ENCODE measurements at regions not wholly inside any gene's neighbourhood (a gene's known extent, or its start where the extent isn't known, plus 50 kb on each side); places are given as distances from the start of the nearest gene placed in this dataset.

DNA sequence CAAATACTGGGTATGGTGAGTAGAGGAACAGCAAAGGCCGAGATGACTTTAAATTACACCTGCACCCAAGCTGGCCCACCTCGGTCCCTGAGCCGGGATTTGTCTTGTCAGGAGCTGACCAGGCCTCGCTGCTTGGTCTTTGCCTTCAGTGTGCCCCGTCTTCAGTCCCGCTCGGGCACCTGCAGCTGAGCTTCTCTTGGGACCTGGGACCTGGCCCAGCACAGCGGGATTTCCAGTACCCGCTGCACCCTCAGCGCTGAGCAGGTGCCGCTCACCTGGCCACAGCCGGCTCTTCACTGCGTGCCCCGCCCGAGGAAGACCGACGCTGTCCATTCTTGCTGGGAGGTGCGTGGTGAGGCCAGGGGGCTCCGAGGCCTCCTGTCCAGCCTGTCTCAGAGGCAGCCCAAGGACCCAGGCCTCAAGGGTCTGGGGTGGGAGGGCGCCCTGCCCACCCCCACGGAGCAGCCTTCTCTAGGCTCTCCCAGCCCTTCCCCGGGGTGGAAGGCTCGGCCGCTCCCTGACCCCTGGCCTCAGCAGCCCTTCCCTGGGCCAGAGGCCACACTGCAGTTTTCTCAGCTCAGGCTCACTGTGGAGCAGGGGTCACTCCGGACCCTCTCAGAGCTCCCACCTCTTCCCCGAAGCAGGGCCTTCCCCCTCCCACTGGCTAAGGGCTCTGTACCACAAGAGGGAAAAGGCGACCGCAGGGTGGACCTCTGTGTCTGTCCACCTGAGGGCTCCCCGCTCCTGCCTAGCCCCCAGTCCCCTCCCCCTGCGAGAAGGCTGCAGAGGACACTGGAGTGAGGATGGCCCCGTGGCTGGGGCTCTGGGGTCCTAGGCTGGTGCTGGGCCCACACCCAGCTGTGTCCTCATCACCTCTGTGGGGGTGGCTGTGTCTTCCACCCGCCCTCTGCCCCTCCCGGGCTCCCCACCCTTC, 119.3 kb downstream of the RNASET2 start:
- WGBS (ENCODE audit: insufficient coverage) = 91% methylated on average over 26 of the region's 33 CpGs
- Histone ChIP-seq H3K4me1 (ENCODE audit: control extremely low read depth in 1 of 4, control insufficient read depth in 4 of 4, insufficient read depth in 4 of 4, low read length in 3 of 4) (no peaks in the 10 kb centered on the region), H3K27me3 (replicated peaks in 2 of 5; ENCODE audit: control insufficient read depth in 4 of 5, insufficient read depth in 5 of 5, low read length in 4 of 5) (no peaks in the 10 kb centered on the region), H3K9me3 (ENCODE audit: control extremely low read depth in 1 of 5, control insufficient read depth in 4 of 5, insufficient read depth in 2 of 5, low read depth in 1 of 5, low read length in 4 of 5) (no peaks in the 10 kb centered on the region), H3K4me3 (ENCODE audit: control insufficient read depth in 1 of 7, extremely low read depth in 1 of 7, insufficient read depth in 4 of 7, low read depth in 2 of 7, low read length in 6 of 7) (no peak overlapping the region), H3K36me3 (ENCODE audit: control insufficient read depth in 4 of 4, insufficient read depth in 4 of 4, low read length in 3 of 4) (no peaks in the 10 kb centered on the region), H3K27ac (ENCODE audit: insufficient read depth in 1 of 2, low read depth in 1 of 2, low read length in 2 of 2, poor library complexity in 1 of 2, severe bottlenecking in 2 of 2) (no peak overlapping the region)
- POLR2A ChIA-PET = no interaction called here
- CTCF ChIA-PET = no interaction called here
- no peak for DNase-seq

DNA sequence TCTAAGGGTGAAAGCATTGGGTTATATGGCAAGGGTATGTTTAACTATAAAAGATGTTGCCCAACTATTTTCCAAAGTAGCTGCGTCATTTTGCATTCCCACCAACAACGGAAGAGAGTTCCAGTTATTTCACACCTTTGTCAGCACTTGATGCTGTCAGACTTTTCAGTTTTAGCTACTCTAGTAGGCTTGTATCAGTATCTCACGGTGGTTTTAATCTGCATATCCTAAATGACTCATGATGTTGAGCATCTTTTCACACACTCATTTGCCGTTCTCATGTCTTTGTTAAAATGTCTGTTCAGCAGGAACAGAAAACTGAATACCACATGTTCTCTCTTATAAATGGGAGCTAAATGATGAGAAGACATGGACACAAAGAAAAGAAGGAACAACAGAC, 122.3 kb downstream of the RNASET2 start:
- Histone ChIP-seq H3K4me1 (ENCODE audit: control extremely low read depth in 1 of 4, control insufficient read depth in 4 of 4, insufficient read depth in 4 of 4, low read length in 3 of 4) (peaks cover 0 to 6% (median 2%) of the 10 kb centered on the region in 4 experiments), H3K9me3 (ENCODE audit: control extremely low read depth in 1 of 5, control insufficient read depth in 4 of 5, insufficient read depth in 2 of 5, low read depth in 1 of 5, low read length in 4 of 5) (no peaks in the 10 kb centered on the region), H3K36me3 (ENCODE audit: control insufficient read depth in 4 of 4, insufficient read depth in 4 of 4, low read length in 3 of 4) (no peaks in the 10 kb centered on the region), H3K27me3 (replicated peaks in 2 of 5; ENCODE audit: control insufficient read depth in 4 of 5, insufficient read depth in 5 of 5, low read length in 4 of 5) (no peaks in the 10 kb centered on the region), H3K27ac (ENCODE audit: insufficient read depth in 1 of 2, low read depth in 1 of 2, low read length in 2 of 2, poor library complexity in 1 of 2, severe bottlenecking in 2 of 2) (no peak overlapping the region), H3K4me3 (ENCODE audit: control insufficient read depth in 1 of 7, extremely low read depth in 1 of 7, insufficient read depth in 4 of 7, low read depth in 2 of 7, low read length in 6 of 7) (no peak overlapping the region)
- 100% methylated on average over 3 of the region's 4 CpGs for WGBS (ENCODE audit: insufficient coverage)
- CTCF ChIA-PET = no interaction called here
- POLR2A ChIA-PET = no interaction called here
- DNase-seq = no peak

DNA sequence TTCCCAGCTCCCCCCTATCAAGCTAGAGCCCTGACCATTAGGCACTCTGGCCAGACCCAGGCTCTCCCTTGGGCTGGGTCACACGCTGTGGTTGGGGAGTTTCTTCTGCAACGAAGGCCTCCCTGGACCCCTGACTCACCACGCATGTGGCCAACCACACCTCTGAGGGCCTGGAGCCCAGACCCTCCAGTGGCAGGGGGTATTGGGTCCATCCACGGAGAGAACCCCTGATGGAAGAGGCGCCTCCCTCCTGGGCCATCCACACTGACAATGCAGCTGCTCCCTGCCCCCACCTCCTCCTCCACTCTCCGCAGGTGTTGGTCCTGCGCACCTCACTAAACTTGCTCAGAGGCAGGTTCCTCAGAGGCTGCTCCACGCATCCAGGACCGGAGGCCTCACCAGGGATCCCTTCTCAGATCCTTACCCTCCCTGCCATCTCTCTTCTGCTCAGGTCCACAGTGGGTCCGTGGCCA, 125.4 kb downstream of the RNASET2 start:
- no peak overlapping the region for H3K27ac ChIP-seq (ENCODE audit: insufficient read depth in 1 of 2, low read depth in 1 of 2, low read length in 2 of 2, poor library complexity in 1 of 2, severe bottlenecking in 2 of 2)
- H3K4me1 ChIP-seq (ENCODE audit: control extremely low read depth in 1 of 4, control insufficient read depth in 4 of 4, insufficient read depth in 4 of 4, low read length in 3 of 4) = peaks cover 0 to 6% (median 2%) of the 10 kb centered on the region in 4 experiments
- no peak overlapping the region for H3K4me3 ChIP-seq (ENCODE audit: control insufficient read depth in 1 of 7, extremely low read depth in 1 of 7, insufficient read depth in 4 of 7, low read depth in 2 of 7, low read length in 6 of 7)
- no peaks in the 10 kb centered on the region for H3K9me3 ChIP-seq (ENCODE audit: control extremely low read depth in 1 of 5, control insufficient read depth in 4 of 5, insufficient read depth in 2 of 5, low read depth in 1 of 5, low read length in 4 of 5)
- no peaks in the 10 kb centered on the region for H3K36me3 ChIP-seq (ENCODE audit: control insufficient read depth in 4 of 4, insufficient read depth in 4 of 4, low read length in 3 of 4)
- POLR2A ChIA-PET = no interaction called here
- DNase-seq = no peak
- no peaks in the 10 kb centered on the region for H3K27me3 ChIP-seq (replicated peaks in 2 of 5; ENCODE audit: control insufficient read depth in 4 of 5, insufficient read depth in 5 of 5, low read length in 4 of 5)
- CTCF ChIA-PET = no interaction called here
- WGBS (ENCODE audit: insufficient coverage) = 99% methylated on average over 9 of the region's 10 CpGs

DNA sequence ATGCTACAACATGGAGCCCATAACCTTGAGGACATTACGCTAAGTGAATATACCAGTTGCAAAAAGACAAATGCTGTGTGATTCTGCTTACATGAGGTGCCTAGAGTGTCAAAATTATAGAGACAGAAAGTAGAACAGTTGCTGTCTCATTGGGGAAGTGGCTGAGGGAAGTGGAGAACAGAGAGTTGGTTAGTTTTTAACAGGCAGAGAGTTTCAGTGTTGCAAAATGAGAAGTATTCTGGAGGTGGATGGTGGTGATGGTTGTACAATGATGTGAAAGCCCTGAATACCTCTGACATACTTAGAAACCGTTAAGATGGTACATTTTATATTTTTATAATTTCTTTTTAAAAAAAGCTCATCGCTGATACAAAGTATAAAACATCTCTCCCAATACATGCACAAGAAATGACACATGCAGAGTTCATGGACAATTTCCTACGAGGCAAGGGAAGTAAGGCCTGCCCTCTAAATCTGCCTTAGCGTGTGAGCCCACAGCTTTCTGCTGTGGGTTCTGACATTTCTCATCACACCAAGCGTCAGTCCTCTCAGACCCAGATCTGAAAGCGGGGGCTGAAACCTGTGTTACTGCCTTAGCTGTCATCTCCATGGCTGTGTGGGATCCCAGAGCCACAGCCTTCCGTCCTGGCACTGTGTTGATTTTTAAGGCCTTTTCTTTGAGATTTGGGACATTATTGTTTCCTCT, 126.0 kb downstream of the RNASET2 start:
- POLR2A ChIA-PET = no interaction called here
- no peaks in the 10 kb centered on the region for H3K36me3 ChIP-seq (ENCODE audit: control insufficient read depth in 4 of 4, insufficient read depth in 4 of 4, low read length in 3 of 4)
- no peak overlapping the region for H3K27ac ChIP-seq (ENCODE audit: insufficient read depth in 1 of 2, low read depth in 1 of 2, low read length in 2 of 2, poor library complexity in 1 of 2, severe bottlenecking in 2 of 2)
- CTCF ChIA-PET = interaction anchor here (0.7 kb wide), 1 partner anchor 10 kb away, joined by 3 read pairs; no protein-coding TSS in a partner anchor
- peak in 2 of 3 donors; percentile 47 for DNase-seq
- H3K4me3 ChIP-seq (ENCODE audit: control insufficient read depth in 1 of 7, extremely low read depth in 1 of 7, insufficient read depth in 4 of 7, low read depth in 2 of 7, low read length in 6 of 7) = no peak overlapping the region
- H3K27me3 ChIP-seq (replicated peaks in 2 of 5; ENCODE audit: control insufficient read depth in 4 of 5, insufficient read depth in 5 of 5, low read length in 4 of 5) = peaks cover 0 to 3% (median 0%) of the 10 kb centered on the region in 5 experiments
- peaks cover 0 to 6% (median 2%) of the 10 kb centered on the region in 4 experiments for H3K4me1 ChIP-seq (ENCODE audit: control extremely low read depth in 1 of 4, control insufficient read depth in 4 of 4, insufficient read depth in 4 of 4, low read length in 3 of 4)
- 81% methylated on average over 6 of the region's 8 CpGs for WGBS (ENCODE audit: insufficient coverage)
- no peaks in the 10 kb centered on the region for H3K9me3 ChIP-seq (ENCODE audit: control extremely low read depth in 1 of 5, control insufficient read depth in 4 of 5, insufficient read depth in 2 of 5, low read depth in 1 of 5, low read length in 4 of 5)

DNA sequence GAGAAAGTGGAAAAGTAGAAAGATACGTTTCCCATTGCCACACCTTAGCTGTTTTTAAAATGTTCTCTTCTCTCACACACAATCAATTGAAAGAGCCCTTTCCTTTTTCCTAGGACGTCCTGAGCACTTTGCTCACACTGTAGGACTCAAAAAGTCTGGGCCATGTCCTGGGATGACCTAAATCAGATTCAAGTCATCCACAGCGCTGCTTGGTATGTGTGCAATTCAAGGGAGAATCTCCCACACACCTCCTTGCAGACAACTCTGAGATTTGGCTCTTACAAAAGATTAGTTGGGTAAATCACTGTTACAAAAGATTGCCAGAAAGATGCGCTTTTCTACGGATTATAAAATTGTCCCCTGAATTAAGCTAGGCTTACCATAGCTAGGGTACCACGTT, 130.1 kb downstream of the RNASET2 start:
- 100% methylated on average over 3 of the region's 6 CpGs for WGBS (ENCODE audit: insufficient coverage)
- no peaks in the 10 kb centered on the region for H3K36me3 ChIP-seq (ENCODE audit: control insufficient read depth in 4 of 4, insufficient read depth in 4 of 4, low read length in 3 of 4)
- no peak overlapping the region for H3K27ac ChIP-seq (ENCODE audit: insufficient read depth in 1 of 2, low read depth in 1 of 2, low read length in 2 of 2, poor library complexity in 1 of 2, severe bottlenecking in 2 of 2)
- ChIA-PET CTCF (interaction anchor here (1.3 kb wide), 1 partner anchor 9 kb away, joined by 3 read pairs; no protein-coding TSS in a partner anchor), POLR2A (no interaction called here)
- no peaks in the 10 kb centered on the region for H3K9me3 ChIP-seq (ENCODE audit: control extremely low read depth in 1 of 5, control insufficient read depth in 4 of 5, insufficient read depth in 2 of 5, low read depth in 1 of 5, low read length in 4 of 5)
- no peak for DNase-seq
- H3K4me1 ChIP-seq (ENCODE audit: control extremely low read depth in 1 of 4, control insufficient read depth in 4 of 4, insufficient read depth in 4 of 4, low read length in 3 of 4) = peaks cover 0 to 6% (median 2%) of the 10 kb centered on the region in 4 experiments
- H3K4me3 ChIP-seq (ENCODE audit: control insufficient read depth in 1 of 7, extremely low read depth in 1 of 7, insufficient read depth in 4 of 7, low read depth in 2 of 7, low read length in 6 of 7) = no peak overlapping the region
- H3K27me3 ChIP-seq (replicated peaks in 2 of 5; ENCODE audit: control insufficient read depth in 4 of 5, insufficient read depth in 5 of 5, low read length in 4 of 5) = peaks cover 0 to 4% (median 0%) of the 10 kb centered on the region in 5 experiments

DNA sequence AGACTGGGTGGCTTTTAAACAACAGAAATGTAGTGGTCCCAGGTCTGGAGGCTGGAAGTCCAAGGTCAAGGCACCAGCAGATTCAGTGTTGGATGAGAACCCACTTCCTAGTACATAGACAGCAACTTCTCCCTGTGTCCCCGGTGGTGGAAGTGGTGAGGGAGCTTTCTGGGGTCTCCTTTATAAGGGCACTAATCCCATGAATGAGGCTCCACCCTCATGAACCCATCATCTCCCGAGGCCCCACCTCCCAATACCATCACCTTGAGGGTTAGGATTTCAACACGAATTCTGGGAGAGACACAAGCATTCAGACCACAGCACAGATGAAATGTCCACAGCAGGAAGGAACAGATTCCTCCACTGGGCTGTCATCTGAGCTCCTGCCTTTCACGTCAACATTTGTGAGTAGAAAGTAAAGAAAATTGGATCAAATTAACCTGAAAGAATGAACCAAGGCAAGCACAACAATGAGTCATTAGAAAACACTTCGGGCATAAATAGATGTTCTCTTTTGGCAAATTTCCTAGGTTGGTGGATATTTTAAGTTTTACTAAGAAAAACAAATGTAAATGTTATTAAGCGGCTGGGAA, 130.7 kb downstream of the RNASET2 start:
- Histone ChIP-seq H3K36me3 (ENCODE audit: control insufficient read depth in 4 of 4, insufficient read depth in 4 of 4, low read length in 3 of 4) (no peaks in the 10 kb centered on the region), H3K27me3 (replicated peaks in 2 of 5; ENCODE audit: control insufficient read depth in 4 of 5, insufficient read depth in 5 of 5, low read length in 4 of 5) (peaks cover 0 to 4% (median 0%) of the 10 kb centered on the region in 5 experiments), H3K27ac (ENCODE audit: insufficient read depth in 1 of 2, low read depth in 1 of 2, low read length in 2 of 2, poor library complexity in 1 of 2, severe bottlenecking in 2 of 2) (no peak overlapping the region), H3K9me3 (ENCODE audit: control extremely low read depth in 1 of 5, control insufficient read depth in 4 of 5, insufficient read depth in 2 of 5, low read depth in 1 of 5, low read length in 4 of 5) (no peaks in the 10 kb centered on the region), H3K4me3 (ENCODE audit: control insufficient read depth in 1 of 7, extremely low read depth in 1 of 7, insufficient read depth in 4 of 7, low read depth in 2 of 7, low read length in 6 of 7) (no peak overlapping the region), H3K4me1 (ENCODE audit: control extremely low read depth in 1 of 4, control insufficient read depth in 4 of 4, insufficient read depth in 4 of 4, low read length in 3 of 4) (peaks cover 0 to 3% (median 1%) of the 10 kb centered on the region in 4 experiments)
- 100% methylated on average over 2 of the region's 6 CpGs for WGBS (ENCODE audit: insufficient coverage)
- no peak for DNase-seq
- ChIA-PET POLR2A (no interaction called here), CTCF (interaction anchor here (1.3 kb wide), 1 partner anchor 10 kb away, joined by 3 read pairs; no protein-coding TSS in a partner anchor)
